Fibroblast of villous mesenchyme (primary cell): ENCODE measurements at regions not wholly inside any gene's neighbourhood (a gene's known extent, or its start where the extent isn't known, plus 50 kb on each side); places are given as distances from the start of the nearest gene placed in this dataset.

Source experiments
- DNase-seq: peaks from one replicate; pipeline ENCODE4 v3.0.0-alpha.2; 2010; ENCODE audit warnings: low read depth
- H3K4me3 ChIP-seq: 2 replicates; pipeline ENCODE4 v1.5.1; 2011; ENCODE audit warnings: low read depth, mild to moderate bottlenecking, low read length
- TF ChIP-seq, protein P1 (sequence below): IDR thresholded peaks from 2 replicates; pipeline ENCODE4 v1.5.1; 2012; ENCODE audit warnings: low read depth, mild to moderate bottlenecking, low read length; ENCODE audit not compliant: insufficient read depth

DNA sequence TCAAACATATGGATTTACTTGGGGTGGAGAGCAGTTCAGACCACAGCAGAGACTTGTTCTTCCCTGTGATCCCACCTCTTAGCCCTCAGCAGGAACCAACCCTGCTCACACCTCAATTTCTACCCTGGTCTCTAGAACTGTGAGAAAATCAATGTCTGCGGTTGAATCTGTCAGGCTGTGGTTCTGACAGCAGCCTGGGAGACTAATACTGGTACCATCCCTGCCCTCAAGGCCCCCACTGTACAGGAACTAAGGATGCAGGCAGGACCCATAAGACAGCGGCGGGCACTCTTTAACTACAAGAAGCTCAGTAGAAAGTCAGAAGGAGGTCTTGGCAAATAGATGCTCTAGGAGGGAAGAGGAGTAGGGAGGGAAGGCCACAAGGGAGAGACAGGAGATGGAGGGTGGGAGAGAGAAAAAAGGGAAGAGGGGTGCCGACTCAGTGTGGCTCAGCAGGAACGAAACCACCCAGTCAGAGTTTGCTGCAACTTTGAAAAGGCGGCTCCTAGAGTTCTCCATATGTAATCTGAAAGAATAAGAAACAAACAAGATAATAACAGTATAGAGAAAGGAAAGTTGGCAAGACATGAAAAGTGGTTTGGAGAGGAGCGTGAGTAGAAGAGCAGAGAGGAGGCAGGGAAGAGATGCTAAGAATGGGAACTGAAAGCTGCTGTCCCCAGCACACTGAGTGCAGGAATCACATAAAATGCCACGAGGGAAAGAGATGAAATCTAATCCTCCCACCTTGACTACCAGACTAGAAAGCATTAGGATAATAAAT lies 323.9 kb upstream of the ID2 start:
- TF ChIP-seq, protein P1, sequence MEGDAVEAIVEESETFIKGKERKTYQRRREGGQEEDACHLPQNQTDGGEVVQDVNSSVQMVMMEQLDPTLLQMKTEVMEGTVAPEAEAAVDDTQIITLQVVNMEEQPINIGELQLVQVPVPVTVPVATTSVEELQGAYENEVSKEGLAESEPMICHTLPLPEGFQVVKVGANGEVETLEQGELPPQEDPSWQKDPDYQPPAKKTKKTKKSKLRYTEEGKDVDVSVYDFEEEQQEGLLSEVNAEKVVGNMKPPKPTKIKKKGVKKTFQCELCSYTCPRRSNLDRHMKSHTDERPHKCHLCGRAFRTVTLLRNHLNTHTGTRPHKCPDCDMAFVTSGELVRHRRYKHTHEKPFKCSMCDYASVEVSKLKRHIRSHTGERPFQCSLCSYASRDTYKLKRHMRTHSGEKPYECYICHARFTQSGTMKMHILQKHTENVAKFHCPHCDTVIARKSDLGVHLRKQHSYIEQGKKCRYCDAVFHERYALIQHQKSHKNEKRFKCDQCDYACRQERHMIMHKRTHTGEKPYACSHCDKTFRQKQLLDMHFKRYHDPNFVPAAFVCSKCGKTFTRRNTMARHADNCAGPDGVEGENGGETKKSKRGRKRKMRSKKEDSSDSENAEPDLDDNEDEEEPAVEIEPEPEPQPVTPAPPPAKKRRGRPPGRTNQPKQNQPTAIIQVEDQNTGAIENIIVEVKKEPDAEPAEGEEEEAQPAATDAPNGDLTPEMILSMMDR, result no peak
- DNase-seq, result no peak
- no peak overlapping the region for H3K4me3 ChIP-seq

GRCh38 chr2:8361930-8362329 lies 319.9 kb upstream of the ID2 start:
- TF ChIP-seq, protein P1, result no peak
- DNase-seq, result no peak
- H3K4me3 ChIP-seq, result no peak overlapping the region

- H3K4me3 ChIP-seq, result no peak overlapping the region
- TF ChIP-seq, protein P1, result no peak
- DNase-seq, result no peak
Observed at GRCh38 chr2:8363161-8363560, 318.7 kb upstream of the ID2 start.

DNA sequence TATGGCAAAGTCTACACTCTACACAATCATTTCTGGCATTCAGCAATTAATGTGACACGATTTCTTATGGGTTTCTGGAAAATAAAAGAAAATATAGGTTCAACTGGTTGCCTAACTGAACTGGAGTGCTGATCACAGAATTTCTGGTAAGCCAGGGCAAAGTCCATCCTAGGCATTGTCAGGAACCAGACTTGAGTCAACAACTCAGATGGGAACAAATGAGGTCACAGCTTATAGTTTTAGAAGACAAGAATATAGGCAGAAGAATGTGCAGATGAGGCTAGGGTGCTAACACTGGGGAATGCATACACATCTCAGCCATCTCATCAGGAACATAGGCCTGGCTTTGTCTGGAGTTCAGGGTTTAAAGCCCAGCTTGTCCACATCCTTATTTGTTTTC lies 317.2 kb upstream of the ID2 start:
- DNase-seq, result no peak
- TF ChIP-seq, protein P1, result no peak

GRCh38 chr2:8365331-8365910 lies 316.4 kb upstream of the ID2 start:
- H3K4me3 ChIP-seq, result no peak overlapping the region
- TF ChIP-seq, protein P1, result no peak
- no peak for DNase-seq

More for the DNA sequence above, 317.2 kb upstream of the ID2 start:
- H3K4me3 ChIP-seq, result no peak overlapping the region

DNA sequence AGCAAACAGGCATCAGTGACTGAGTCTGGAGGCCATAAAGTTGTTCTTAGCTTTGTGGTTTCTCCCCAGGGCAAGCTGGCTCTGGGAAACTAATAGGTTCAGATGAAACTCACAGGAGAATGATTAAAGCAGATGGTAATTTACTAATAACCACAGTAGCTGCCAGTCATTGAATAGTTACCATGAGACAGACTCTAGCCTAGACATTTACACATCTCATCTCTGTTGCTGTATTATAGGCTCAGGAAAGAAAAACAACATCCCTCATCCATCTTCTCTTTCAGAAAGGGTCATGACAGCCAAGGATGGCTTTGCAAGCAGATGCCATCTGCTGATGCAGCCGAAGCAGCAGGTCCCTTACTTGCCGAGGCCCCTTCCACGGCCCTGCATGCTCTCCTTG lies 314.0 kb upstream of the ID2 start:
- no peak for DNase-seq
- no peak overlapping the region for H3K4me3 ChIP-seq
- TF ChIP-seq, protein P1, result no peak
